Endodermal cell (in vitro differentiated cells): ENCODE measurements at regions not wholly inside any gene's neighbourhood (a gene's known extent, or its start where the extent isn't known, plus 50 kb on each side); places are given as distances from the start of the nearest gene placed in this dataset.

Experiments
- DNase-seq: peaks from one replicate; pipeline ENCODE4 v3.0.0-alpha.2; 2017
- H3K27ac ChIP-seq: 2 replicates; pipeline ENCODE4 v1.5.1; 2013; ENCODE audit warnings: mild to moderate bottlenecking, low read depth, low read length, moderate library complexity
- H3K27me3 ChIP-seq: 2 replicates; pipeline ENCODE4 v1.6.1; 2013; ENCODE audit warnings: mild to moderate bottlenecking, low read length, moderate library complexity; ENCODE audit not compliant: insufficient read depth, control insufficient read depth, poor library complexity, severe bottlenecking
- H3K36me3 ChIP-seq: 2 replicates; pipeline ENCODE4 v1.7.0; 2013; ENCODE audit warnings: mild to moderate bottlenecking, low read length, moderate library complexity; ENCODE audit not compliant: control insufficient read depth, insufficient read depth
- H3K4me1 ChIP-seq: one replicate; pipeline ENCODE4 v1.7.0; 2013; ENCODE audit warnings: low read length; ENCODE audit not compliant: control insufficient read depth, insufficient read depth
- H3K4me3 ChIP-seq: 2 replicates; pipeline ENCODE4 v1.5.1; 2013; ENCODE audit warnings: mild to moderate bottlenecking, low read length, moderate library complexity
- H3K9ac ChIP-seq: 2 replicates; pipeline ENCODE4 v1.6.1; 2013; ENCODE audit warnings: mild to moderate bottlenecking, low read length, moderate library complexity; ENCODE audit not compliant: poor library complexity, severe bottlenecking; ENCODE audit errors: extremely low read depth
- H3K9me3 ChIP-seq: 2 replicates; pipeline ENCODE4 v1.6.1; 2013; ENCODE audit warnings: mild to moderate bottlenecking, low read length, moderate library complexity; ENCODE audit not compliant: control insufficient read depth
- H3K27ac Mint-ChIP-seq: 2 replicates; pipeline ENCODE4 v1.8.0; 2020; ENCODE audit warnings: mixed read lengths
- H3K27me3 Mint-ChIP-seq: 2 replicates; pipeline ENCODE4 v1.8.0; 2021; ENCODE audit warnings: mild to moderate bottlenecking, mixed read lengths; ENCODE audit not compliant: insufficient read depth
- H3K36me3 Mint-ChIP-seq: 2 replicates; pipeline ENCODE4 v1.8.0; 2020; ENCODE audit warnings: low read depth, mixed read lengths
- H3K4me1 Mint-ChIP-seq: 2 replicates; pipeline ENCODE4 v1.8.0; 2020; ENCODE audit warnings: mixed read lengths
- H3K4me3 Mint-ChIP-seq: 2 replicates; pipeline ENCODE4 v1.8.0; 2020; ENCODE audit warnings: mild to moderate bottlenecking, moderate library complexity, mixed read lengths
- H3K9me3 Mint-ChIP-seq: 2 replicates; pipeline ENCODE4 v1.8.0; 2020; ENCODE audit warnings: mild to moderate bottlenecking, mixed read lengths
- WGBS, 2 experiments: methylation state at CpG; one replicate each; pipeline versions ENCODE4 v1.1.5 to v1.1.7; 2013; ENCODE audit warnings: missing lambda C conversion rate in 2 of 2, mixed read lengths in 1 of 2; ENCODE audit not compliant: insufficient coverage in 1 of 2, insufficient read length in 1 of 2; 5-methylcytosine and 5-hydroxymethylcytosine counted together
- TF ChIP-seq, protein P1 (sequence below): fragments of 200-600 bp; sonication (generic); conservative IDR thresholded peaks from 2 replicates; pipeline ENCODE4 v1.5.0; 2021; ENCODE audit warnings: antibody characterized with exemption, mild to moderate bottlenecking

- no peaks in the 10 kb centered on the region for H3K4me1 ChIP-seq
- Mint-ChIP-seq H3K27ac (no peak overlapping the region), H3K27me3 (no peaks in the 10 kb centered on the region), H3K9me3 (peaks cover 1% of the 10 kb centered on the region), H3K4me1 (peaks cover 40% of the 10 kb centered on the region), H3K4me3 (no peak overlapping the region), H3K36me3 (peaks cover 5% of the 10 kb centered on the region)
- H3K27ac ChIP-seq, result no peak overlapping the region
- no peak overlapping the region for H3K9ac ChIP-seq
- TF ChIP-seq, protein P1, sequence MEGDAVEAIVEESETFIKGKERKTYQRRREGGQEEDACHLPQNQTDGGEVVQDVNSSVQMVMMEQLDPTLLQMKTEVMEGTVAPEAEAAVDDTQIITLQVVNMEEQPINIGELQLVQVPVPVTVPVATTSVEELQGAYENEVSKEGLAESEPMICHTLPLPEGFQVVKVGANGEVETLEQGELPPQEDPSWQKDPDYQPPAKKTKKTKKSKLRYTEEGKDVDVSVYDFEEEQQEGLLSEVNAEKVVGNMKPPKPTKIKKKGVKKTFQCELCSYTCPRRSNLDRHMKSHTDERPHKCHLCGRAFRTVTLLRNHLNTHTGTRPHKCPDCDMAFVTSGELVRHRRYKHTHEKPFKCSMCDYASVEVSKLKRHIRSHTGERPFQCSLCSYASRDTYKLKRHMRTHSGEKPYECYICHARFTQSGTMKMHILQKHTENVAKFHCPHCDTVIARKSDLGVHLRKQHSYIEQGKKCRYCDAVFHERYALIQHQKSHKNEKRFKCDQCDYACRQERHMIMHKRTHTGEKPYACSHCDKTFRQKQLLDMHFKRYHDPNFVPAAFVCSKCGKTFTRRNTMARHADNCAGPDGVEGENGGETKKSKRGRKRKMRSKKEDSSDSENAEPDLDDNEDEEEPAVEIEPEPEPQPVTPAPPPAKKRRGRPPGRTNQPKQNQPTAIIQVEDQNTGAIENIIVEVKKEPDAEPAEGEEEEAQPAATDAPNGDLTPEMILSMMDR, result no peak
- H3K4me3 ChIP-seq, result no peak overlapping the region
- 89 to 98% methylated on average over 4 of the region's 4 CpGs for WGBS, 2 experiments
- H3K27me3 ChIP-seq, result no peaks in the 10 kb centered on the region
- no peaks in the 10 kb centered on the region for H3K36me3 ChIP-seq
- H3K9me3 ChIP-seq, result peaks cover 4% of the 10 kb centered on the region
- DNase-seq, result no peak
Observed at GRCh38 chr11:96595011-96595410, 205.2 kb downstream of the JRKL start.

- Histone ChIP-seq H3K9me3 (peaks cover 23% of the 10 kb centered on the region), H3K27ac (no peak overlapping the region), H3K4me3 (no peak overlapping the region), H3K27me3 (no peaks in the 10 kb centered on the region), H3K4me1 (peaks cover 11% of the 10 kb centered on the region), H3K9ac (peak overlapping the region; percentile 17), H3K36me3 (no peaks in the 10 kb centered on the region)
- Mint-ChIP-seq H3K27me3 (no peaks in the 10 kb centered on the region), H3K9me3 (peaks cover 24% of the 10 kb centered on the region), H3K36me3 (peaks cover 32% of the 10 kb centered on the region), H3K4me3 (no peak overlapping the region), H3K27ac (peak overlapping the region; percentile 83), H3K4me1 (peaks cover 18% of the 10 kb centered on the region)
- TF ChIP-seq, protein P1, result no peak
- WGBS, 2 experiments, result 65 to 74% methylated on average over 2 to 4 of the region's 4 CpGs
- DNase-seq, result peak; percentile 55
Observed at GRCh38 chr11:96607864-96608558, 218.2 kb downstream of the JRKL start.

- 92 to 94% methylated on average over 3 to 4 of the region's 4 CpGs for WGBS, 2 experiments
- Histone ChIP-seq H3K27ac (no peak overlapping the region), H3K9me3 (peaks cover 29% of the 10 kb centered on the region), H3K27me3 (no peaks in the 10 kb centered on the region), H3K36me3 (peaks cover 9% of the 10 kb centered on the region), H3K9ac (no peak overlapping the region), H3K4me1 (peaks cover 12% of the 10 kb centered on the region), H3K4me3 (peak overlapping the region; percentile 11)
- Mint-ChIP-seq H3K4me1 (peaks cover 28% of the 10 kb centered on the region), H3K9me3 (peaks cover 27% of the 10 kb centered on the region), H3K27me3 (peaks cover 12% of the 10 kb centered on the region), H3K4me3 (no peak overlapping the region), H3K27ac (no peak overlapping the region), H3K36me3 (peaks cover 42% of the 10 kb centered on the region)
- no peak for DNase-seq
- TF ChIP-seq, protein P1, result no peak
Observed at GRCh38 chr11:96614101-96614500, 224.3 kb downstream of the JRKL start.
